Left ventricle myocardium superior (tissue), 1 donor: ENCODE measurements at regions not wholly inside any gene's neighbourhood (a gene's known extent, or its start where the extent isn't known, plus 50 kb on each side); places are given as distances from the start of the nearest gene placed in this dataset.
A peak's percentile ranks its signal among the peaks of the same experiment; 100 is the strongest.

Source experiments
- ATAC-seq: fragments of 200-7000 bp; cut with Tn5 transposase; one replicate; pipeline ENCODE4 v1.9.1; 2020; ENCODE audit warnings: mild to moderate bottlenecking, moderate library complexity
- DNase-seq: peaks from one replicate; pipeline ENCODE4 v3.0.0-alpha.2; 2020
- intact Hi-C: fragments of 100-400 bp; cut with micrococcal nuclease; formaldehyde crosslinking; loops from one replicate; pipeline ENCODE4 v1.11.0; 2022
- donor health status: DM: no; HTN: yes; CAD: no; lungs with severe emphysema.

DNA sequence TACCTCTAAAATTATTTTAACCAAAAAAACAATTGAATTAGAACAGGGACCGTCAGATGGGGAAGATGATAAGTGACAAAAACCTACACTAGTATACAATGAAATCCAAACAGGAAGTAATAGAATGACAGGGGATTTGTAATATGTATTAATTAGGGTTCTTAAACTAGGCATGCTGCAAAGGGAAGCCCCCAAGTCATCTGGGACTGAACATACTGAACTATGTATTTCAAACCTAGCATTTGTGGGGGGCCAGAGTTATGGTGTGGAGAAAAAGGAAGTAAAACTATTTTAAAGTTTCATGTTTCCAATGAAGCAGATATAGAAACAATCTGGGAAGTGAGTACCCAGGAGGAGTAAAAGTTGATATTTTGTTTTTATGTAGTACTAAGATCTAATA is 133.2 kb upstream of the HS3ST3A1 start:
- intact Hi-C loops: no loop called here
- DNase-seq: no peak
- no peak for ATAC-seq

GRCh38 chr17:13735444-13735843 is 133.7 kb upstream of the HS3ST3A1 start:
- DNase-seq (no peak), ATAC-seq (no peak)
- intact Hi-C loops: no loop called here

DNA sequence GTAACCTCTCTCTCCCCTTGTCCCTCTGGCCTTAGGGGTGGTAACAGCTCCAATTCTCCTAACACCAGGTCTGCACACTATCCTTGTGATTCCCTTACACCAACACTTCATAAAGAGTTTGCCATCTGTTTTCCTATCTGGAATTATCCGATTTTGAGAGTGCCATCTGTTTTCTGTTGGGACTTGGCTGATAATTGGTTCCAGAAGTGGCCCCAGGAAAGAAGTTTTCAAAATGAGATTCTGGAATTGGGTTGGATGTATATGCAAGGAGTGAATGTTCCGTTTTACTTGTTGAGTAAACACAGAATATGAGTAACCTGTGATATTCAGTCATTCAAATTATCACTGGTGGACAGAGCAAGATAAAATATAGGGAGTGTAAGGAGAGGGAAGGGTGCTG is 134.1 kb upstream of the HS3ST3A1 start:
- intact Hi-C loops: no loop called here
- ATAC-seq (no peak), DNase-seq (no peak)

DNA sequence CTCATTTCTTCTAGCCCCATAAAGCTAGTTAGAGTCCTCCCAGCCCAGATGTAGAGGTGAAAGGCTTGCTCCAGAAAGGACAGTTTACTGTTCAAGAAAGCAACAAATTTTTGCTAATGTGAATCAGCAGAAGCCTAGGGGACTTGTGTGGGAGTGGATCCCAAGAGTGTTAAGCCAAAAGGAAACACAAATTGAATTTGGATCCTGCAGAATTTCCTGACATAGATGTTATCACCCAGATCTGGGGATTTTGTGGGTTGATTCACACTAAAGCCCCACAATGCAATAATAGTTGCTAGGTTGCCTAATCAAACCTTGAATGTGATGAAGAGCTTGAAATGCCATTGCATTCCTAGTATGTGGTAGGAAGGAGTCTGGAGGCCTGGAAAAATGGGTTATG is 135.2 kb upstream of the HS3ST3A1 start:
- no peak for DNase-seq
- intact Hi-C loops: no loop called here
- ATAC-seq: no peak

GRCh38 chr17:13740686-13741085 is 139.0 kb upstream of the HS3ST3A1 start:
- intact Hi-C loops: no loop called here
- no peak for DNase-seq

GRCh38 chr17:13741744-13742143 is 140.0 kb upstream of the HS3ST3A1 start:
- intact Hi-C loops: no loop called here
- no peak for DNase-seq

More at GRCh38 chr17:13740686-13741085, 139.0 kb upstream of the HS3ST3A1 start:
- no peak for ATAC-seq

GRCh38 chr17:13743906-13744305 is 142.2 kb upstream of the HS3ST3A1 start:
- ATAC-seq: no peak
- DNase-seq: no peak
- intact Hi-C loops: no loop called here

More at GRCh38 chr17:13741744-13742143, 140.0 kb upstream of the HS3ST3A1 start:
- ATAC-seq: no peak

GRCh38 chr17:13746404-13746803 is 144.7 kb upstream of the HS3ST3A1 start:
- intact Hi-C loops: no loop called here
- DNase-seq (peak; percentile 38), ATAC-seq (peak; percentile 91)

DNA sequence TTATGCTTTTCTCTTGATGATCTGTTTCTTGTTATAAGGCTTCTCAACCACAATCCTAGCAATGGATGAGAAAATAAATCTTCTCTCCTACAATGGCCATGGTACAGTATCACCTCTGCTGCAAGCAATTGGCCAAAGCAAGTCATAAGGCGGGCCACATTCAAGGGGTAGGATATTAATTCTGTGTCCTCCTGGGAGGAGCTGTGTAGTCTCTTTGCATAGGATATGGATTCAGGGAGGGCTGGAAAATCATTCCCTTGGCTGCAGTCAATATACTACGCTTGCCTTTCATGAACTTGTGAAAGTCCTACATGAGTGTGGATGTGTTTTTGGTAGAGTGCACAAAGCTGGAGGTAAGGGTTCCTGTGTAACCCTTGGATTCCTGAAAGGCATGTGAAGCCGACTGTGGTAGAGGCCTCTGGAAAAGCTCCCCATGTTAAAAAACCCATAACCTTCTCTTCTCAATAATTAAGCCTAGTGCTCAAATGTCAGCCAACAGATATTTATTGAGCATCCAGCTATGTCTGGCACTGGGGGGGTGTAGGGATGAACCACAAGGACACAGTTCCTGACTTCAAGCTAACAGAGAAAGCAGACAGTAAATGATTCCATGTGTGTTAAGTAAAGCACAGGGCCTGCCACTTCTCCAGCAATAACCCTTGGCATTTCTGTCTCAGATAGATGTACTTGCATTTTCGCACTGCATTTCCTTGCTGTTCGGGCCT is 147.6 kb upstream of the HS3ST3A1 start:
- no peak for ATAC-seq
- intact Hi-C loops: no loop called here
- no peak for DNase-seq

GRCh38 chr17:13749891-13750235 is 148.1 kb upstream of the HS3ST3A1 start:
- DNase-seq: no peak
- intact Hi-C loops: no loop called here
- no peak for ATAC-seq

GRCh38 chr17:13750816-13751793 is 149.4 kb upstream of the HS3ST3A1 start:
- DNase-seq: no peak
- intact Hi-C loops: no loop called here
- no peak for ATAC-seq

GRCh38 chr17:13753154-13753553 is 151.4 kb upstream of the HS3ST3A1 start:
- ATAC-seq: no peak
- DNase-seq: no peak
- intact Hi-C loops: no loop called here

- no peak for ATAC-seq
- intact Hi-C loops: no loop called here
- no peak for DNase-seq
Measured at GRCh38 chr17:13753771-13754170, 152.0 kb upstream of the HS3ST3A1 start.

- intact Hi-C loops: no loop called here
- no peak for DNase-seq
- no peak for ATAC-seq
Measured at GRCh38 chr17:13755851-13756250, 154.1 kb upstream of the HS3ST3A1 start.

DNA sequence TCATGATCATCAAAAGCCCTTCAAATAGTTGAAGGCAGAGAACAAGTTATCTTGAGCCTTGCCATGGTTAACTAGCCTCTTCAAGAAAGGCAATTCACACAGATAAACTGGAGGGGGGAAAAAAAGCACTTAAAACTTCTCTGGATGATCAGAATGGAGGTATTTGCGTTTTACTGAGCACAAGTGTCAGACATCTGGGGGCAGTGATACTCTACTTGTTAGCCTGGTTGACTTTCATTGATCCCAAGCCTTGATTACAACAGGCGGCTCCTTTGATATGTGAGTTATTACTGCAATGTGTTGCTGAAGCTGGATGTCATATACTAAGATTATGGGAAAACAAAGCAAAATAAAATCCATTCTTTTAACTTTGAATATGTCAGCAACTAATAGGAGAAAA is 155.0 kb upstream of the HS3ST3A1 start:
- intact Hi-C loops: no loop called here
- no peak for ATAC-seq
- DNase-seq: no peak

- intact Hi-C loops: no loop called here
- ATAC-seq: no peak
Measured at GRCh38 chr17:13757871-13758270, 156.1 kb upstream of the HS3ST3A1 start.

DNA sequence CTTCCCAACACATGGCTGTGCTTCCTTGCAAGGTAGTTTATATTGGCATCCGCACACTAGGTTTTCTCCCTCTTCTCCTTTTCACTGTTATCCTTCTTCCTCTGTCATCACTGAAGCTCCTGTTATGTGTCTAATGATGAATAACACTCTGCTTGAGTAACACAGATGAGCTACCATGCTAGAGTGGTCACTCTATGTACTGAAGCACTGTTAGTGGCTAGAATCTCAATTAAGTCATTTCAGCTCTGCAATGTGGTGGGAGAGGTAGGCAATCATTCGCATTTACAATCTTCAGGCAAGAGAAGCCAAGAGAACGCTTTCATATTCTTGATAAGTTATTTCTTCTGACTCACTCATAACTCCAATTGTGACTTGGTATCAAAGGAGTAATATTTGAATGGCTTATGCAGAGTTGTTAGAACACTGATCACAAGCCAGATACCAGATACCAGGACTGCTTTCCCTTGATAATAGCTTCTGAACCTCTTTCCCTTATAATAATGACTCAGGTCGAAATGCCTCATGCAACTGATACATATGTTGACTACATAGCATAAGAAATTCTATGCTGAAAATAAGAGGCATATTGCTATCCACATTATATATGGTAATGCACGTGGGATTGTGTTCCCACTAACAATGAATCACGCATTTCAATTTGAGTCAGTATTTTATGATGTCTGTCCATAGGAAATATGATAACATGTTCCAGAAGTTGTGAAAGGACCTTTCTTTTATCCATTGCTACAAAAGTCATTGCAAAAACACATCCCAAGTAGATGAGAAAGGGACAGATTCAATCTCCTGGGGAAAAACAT is 158.0 kb upstream of the HS3ST3A1 start:
- ATAC-seq (no peak), DNase-seq (no peak)
- intact Hi-C loops: no loop called here

More at GRCh38 chr17:13757871-13758270, 156.1 kb upstream of the HS3ST3A1 start:
- no peak for DNase-seq

- intact Hi-C loops: no loop called here
- ATAC-seq: no peak
- no peak for DNase-seq
Measured at GRCh38 chr17:13761038-13761603, 159.4 kb upstream of the HS3ST3A1 start.

- DNase-seq: no peak
- intact Hi-C loops: no loop called here
- ATAC-seq: peak; percentile 87
Measured at GRCh38 chr17:13765701-13766100, 164.0 kb upstream of the HS3ST3A1 start.
